Upper lobe of left lung (tissue), 4 donors: ENCODE measurements at regions not wholly inside any gene's neighbourhood (a gene's known extent, or its start where the extent isn't known, plus 50 kb on each side); places are given as distances from the start of the nearest gene placed in this dataset.

ENCODE experiments used
- CTCF ChIP-seq, 6 experiments: fragments of 450-650 bp in 4 of 6; fragments of 200-600 bp in 2 of 6; sonication (generic) in 2 of 6; IDR thresholded peaks; one replicate each; pipeline ENCODE4 v1.5.1; 2016 to 2019; ENCODE audit warnings: antibody characterized with exemption in 6 of 6
- EP300 ChIP-seq, 4 donors: sonication (generic); formaldehyde crosslinking; IDR thresholded peaks; one replicate each; pipeline ENCODE4 v1.5.1; 2017; ENCODE audit warnings: antibody characterized with exemption in 4 of 4, control low read depth in 2 of 4

- TF ChIP-seq CTCF (IDR thresholded peaks at IDR 0.05) (no peak), EP300 (IDR thresholded peaks at IDR 0.05) (no peak)
Measured at GRCh38 chr3:151539599-151539998, 78.7 kb upstream of the IGSF10 start.
